NCI-H1436 (cell line): ENCODE measurements at regions not wholly inside any gene's neighbourhood (a gene's known extent, or its start where the extent isn't known, plus 50 kb on each side); places are given as distances from the start of the nearest gene placed in this dataset.
"Not testable (repeated sequence)": the region's sequence is repeated elsewhere in the genome, so short reads cannot be mapped to it uniquely, and the experiment has no call there.

Experiments
- DNase-seq: peaks from one replicate; lab custom pipeline; 2025; lab: John Stamatoyannopoulos, UW

DNA sequence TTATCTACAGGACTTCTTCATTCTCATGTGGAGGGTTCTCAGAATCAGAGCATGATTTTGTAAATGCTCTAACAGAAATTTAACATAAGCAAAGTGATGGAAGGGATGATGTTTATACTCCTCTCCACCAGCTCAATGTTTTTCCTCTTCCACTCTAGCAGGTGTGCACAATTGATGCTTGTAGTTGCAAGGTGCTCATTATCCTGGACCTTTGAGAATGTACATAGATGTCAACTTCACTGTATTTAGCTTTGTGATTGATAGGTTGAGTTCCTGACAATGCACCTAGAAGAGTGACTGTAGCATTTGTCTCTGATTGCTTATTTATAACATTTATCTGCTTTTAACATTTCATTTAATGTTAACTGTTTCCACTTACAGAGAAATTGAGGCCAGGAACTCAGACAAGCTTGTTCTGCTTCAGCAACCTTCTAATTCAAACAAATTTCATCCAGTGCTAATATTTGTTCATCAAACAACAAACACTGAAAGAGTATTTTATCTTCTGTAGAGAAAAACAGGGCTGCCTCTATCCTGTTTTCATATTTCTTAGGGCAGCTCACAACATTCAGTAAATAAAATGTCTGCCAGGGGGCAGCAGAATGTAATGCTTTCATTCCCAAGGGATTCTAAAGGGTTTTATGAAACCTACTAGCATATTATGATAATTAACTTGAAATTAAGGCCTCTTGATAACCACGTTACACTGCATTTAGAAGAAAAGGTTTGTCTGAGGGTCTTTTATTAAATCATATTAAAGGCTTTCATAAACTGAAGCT, 127.9 kb upstream of the NOL4 start:
- peak; percentile 79 for DNase-seq

DNA sequence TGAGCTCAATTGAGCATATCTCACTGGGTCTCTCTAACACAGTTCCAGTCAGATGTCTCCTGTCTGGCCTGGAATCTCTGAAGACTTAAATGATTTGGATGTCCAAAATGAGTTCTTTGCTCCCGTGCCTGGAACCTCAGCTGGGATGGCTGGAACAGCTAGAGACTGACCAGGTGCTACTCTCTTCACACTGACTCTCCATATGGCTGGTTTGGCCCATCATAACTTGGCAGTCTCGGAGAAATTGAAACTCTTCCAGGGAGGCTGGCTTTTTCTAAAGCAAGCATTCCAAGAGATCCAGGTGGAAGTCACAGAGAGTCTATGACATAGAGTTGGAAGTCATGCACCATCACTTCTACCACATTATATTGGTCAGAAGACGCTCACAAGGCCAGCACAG, 129.6 kb upstream of the NOL4 start:
- no peak for DNase-seq

DNA sequence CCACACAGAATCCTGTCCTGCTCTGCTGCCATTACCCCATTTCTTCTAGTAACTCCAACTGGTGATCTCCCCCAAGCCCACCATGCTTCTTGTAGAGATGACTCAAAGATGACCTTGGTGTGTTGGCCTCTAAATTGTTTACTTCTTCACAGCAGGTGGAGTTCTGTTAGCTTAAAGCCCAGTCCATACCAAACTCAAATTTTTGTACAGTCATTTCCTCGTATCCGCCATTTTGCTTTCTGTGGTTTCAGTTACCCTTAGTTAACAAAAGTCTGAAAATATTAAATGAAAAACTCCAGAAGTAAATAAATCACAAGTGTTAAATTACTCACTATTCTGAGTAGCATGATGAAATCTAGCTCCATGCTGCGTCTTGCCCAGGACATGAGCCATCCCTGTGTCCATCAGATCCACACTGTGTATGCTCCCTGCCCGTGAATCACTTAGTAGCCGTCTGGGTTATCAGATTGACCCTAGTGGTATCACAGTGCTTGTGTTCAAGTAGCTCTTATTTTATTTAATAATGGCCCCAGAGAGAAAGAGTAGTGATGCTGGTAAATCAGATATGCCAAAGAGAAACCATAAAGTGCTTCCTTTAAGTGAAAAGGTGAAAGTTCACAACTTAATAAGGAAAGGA, 133.3 kb upstream of the NOL4 start:
- no peak for DNase-seq

DNA sequence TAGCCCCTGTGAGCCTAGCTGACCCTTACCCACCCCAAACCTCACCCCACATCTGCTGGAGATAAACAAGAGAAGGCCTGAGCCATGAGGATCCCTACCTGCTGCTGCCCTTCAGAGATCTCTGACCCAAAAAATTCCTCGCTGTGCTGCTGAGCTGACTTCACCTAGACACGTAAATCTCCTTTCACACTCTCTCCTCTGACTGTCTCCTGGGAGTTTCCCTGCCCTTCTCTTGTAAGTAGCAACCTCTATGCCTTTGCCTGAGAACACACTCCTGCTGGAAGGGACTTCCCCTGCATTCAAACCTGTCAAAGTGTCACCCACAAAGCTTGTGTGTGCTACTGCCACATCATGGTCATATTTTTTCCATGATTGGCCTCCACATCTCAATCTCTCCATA, 134.2 kb upstream of the NOL4 start:
- DNase-seq = no peak

GRCh38 chr18:34364699-34365098, 140.0 kb upstream of the NOL4 start:
- DNase-seq = no peak

DNA sequence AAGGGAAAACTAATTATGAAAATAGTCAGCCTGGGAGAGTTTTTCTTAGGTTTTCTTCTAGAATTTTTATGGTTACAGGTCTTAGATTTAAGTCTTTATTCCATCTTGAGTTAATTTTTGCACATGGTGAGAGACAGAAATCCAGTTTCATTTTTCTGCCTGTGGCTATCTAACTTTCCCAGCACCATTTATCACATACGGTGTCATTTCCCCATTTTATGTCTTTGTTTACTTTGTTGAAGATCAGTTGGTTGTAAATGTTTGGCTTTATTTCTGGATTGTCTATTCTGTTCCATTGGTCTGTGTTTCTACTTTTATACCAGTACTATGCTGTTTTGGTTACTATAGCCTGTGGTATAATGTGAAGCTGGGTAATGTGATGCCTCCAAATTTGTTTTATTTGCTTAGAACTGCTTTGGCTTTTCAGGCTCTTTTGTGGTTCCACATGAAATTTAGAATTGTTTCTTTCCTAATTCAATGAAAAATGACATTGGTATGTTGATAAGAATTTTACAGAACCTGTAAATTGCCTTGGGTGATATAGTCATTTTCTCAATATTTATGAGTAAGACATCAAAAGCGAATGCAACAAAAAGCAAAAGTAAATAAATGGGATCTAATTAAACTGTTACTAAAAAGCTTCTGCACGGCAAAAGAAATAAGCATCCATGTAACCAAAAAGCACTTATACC, 146.1 kb upstream of the NOL4 start:
- no peak for DNase-seq

DNA sequence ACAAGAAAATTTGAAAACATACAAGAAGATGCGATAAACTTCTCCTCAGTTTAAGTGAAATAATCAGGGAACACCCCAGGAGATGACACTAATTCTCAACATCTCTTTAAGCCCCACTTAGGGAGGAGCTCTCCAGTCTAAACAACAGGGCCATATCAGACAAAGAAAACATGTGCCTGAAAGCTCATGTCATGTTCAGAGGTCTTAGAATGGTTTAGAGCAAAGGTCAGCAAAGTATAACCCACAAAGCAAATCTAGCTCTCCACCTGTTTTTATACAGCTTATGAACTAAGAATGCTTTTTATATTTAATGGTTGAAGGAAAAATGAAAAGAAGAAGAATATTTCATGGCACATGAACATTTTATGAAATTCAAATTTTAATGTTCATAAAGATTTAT, 155.6 kb upstream of the NOL4 start:
- no peak for DNase-seq

DNA sequence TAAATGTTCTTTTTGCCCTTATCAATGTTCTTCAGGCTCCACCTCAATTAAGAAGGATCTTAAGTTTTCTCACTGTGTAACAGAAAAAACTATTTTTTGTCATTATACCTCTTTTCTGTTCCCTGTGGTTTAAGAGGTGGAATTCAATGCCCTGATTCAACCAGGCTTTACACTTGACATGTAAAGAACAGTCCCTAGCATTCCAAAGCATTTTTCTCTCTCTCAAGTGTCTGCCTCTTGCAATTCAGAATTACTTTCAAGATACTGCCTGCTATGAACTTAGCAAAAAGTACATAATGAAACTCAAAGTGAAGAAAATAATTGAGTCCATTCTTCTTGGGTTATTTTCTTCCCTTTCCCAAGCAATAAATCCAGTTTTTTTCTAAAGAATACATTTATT, 160.6 kb upstream of the NOL4 start:
- no peak for DNase-seq

DNA sequence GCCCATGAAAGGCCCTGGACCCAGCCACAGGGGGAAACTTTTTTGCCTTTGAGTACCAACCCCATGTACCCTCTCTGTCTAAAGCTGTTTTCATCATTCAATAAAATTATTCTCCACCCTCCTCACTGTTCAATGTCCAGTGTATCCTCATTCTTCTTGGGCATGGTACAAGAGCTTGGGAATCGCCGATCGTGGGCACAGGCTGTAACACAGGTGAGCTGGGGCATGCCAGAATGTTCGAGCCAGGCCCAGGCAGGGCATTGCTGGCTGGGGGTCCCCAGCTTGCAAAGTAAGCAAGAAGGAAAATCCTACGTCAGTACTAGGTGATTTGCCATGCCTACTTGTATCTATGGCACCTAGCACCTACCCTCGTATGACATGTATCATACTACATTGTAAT, 162.1 kb upstream of the NOL4 start:
- DNase-seq = no peak

- no peak for DNase-seq
Measured at GRCh38 chr18:34397286-34397896, 172.7 kb upstream of the NOL4 start.

DNA sequence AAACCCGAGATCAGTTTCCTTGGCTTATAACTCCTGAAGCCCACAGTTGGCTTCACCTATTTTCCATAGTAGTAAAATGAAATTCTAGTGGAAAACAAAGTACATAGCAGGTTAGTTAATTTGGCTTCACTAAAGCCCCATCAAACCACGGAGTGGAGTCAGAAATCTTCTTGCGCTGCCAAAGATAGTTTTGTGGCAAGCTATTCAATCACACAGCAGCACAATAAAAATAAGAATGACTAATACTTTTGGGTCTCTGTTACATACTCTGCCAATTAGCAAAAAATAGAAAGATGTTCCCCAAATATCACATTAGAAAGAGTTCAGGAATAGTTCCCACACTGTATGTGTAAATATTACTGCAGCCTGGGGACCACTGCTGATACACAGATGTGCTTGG, 175.2 kb upstream of the NOL4 start:
- DNase-seq = no peak

- no peak for DNase-seq
Measured at GRCh38 chr18:34400834-34401233, 176.1 kb upstream of the NOL4 start.

GRCh38 chr18:34401775-34402174, 177.1 kb upstream of the NOL4 start:
- DNase-seq = no peak

- DNase-seq = not testable (repeated sequence)
Measured at GRCh38 chr18:34407471-34407870, 182.8 kb upstream of the NOL4 start.

- no peak for DNase-seq
Measured at GRCh38 chr18:34411952-34412351, 187.2 kb upstream of the NOL4 start.

DNA sequence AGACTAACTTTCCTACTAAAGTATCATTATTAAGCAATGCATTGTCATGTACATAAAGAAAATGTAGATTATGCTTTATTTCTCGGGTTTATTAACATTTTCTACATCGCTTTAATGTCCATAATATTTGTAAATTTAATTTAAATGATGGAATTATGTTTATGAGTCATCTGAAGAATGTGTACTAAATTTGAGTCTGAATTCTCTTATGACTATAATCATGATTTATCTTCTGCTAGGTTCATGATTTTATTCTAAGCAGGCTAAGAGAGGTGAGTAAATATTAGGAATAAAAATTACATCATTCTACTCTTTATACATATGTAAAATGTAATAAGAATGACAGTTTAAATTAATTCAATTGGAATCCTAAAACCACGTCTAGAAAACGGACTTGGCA, 206.3 kb upstream of the NOL4 start:
- no peak for DNase-seq

- no peak for DNase-seq
Measured at GRCh38 chr18:34444622-34445021, 219.9 kb upstream of the NOL4 start.

GRCh38 chr18:34448662-34449061, 223.9 kb upstream of the NOL4 start:
- DNase-seq = no peak

DNA sequence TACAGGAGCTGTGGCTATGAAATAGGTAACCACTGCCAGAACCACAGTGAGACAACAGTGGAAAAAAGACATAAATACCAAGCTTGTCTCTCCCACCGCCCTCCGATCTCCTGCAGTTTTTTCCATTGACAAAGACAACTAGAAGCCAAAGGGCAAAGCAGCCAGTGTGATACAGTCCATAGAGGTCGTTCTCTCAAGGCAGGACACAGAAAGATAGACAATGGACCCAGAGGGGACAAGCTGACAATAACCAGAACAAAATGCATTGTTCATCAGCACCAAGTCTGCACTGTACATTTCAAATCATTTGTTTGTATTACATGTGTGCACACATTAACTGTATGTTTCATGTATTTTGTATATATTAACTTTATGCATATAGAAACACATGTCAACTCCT, 233.0 kb upstream of the NOL4 start:
- DNase-seq = no peak

GRCh38 chr18:34458410-34458977, 233.8 kb upstream of the NOL4 start:
- no peak for DNase-seq

DNA sequence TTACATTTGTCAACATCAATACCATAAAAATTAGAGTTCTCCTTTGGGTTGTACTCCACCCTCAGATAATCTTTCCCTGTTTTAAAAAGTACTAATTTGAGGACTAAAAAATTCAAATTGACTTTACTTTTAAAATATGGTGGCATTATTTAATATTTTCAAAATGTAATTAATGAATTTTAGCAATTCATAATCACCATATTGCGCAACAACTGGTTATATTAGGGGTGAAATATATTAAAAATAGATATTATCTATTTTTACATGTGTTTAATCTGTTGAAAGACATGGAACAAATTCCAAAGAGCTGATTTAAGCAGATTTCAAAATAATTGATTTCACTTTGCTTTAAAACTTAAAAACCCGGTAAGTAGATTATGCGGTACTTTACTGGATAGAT, 236.6 kb upstream of the NOL4 start:
- no peak for DNase-seq

- no peak for DNase-seq
Measured at GRCh38 chr18:34467058-34467457, 242.3 kb upstream of the NOL4 start.
